ENCODE measurements at regions not wholly inside any gene's neighbourhood (a gene's known extent, or its start where the extent isn't known, plus 50 kb on each side); places are given as distances from the start of the nearest gene placed in this dataset.

GRCh38 chr2:8337321-8337720 lies 344.5 kb upstream of the ID2 start:
- TF ChIP-seq, protein P1, sequence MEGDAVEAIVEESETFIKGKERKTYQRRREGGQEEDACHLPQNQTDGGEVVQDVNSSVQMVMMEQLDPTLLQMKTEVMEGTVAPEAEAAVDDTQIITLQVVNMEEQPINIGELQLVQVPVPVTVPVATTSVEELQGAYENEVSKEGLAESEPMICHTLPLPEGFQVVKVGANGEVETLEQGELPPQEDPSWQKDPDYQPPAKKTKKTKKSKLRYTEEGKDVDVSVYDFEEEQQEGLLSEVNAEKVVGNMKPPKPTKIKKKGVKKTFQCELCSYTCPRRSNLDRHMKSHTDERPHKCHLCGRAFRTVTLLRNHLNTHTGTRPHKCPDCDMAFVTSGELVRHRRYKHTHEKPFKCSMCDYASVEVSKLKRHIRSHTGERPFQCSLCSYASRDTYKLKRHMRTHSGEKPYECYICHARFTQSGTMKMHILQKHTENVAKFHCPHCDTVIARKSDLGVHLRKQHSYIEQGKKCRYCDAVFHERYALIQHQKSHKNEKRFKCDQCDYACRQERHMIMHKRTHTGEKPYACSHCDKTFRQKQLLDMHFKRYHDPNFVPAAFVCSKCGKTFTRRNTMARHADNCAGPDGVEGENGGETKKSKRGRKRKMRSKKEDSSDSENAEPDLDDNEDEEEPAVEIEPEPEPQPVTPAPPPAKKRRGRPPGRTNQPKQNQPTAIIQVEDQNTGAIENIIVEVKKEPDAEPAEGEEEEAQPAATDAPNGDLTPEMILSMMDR (IDR thresholded peaks at IDR 0.05): no peak
- TF ChIP-seq CBX2 (IDR thresholded peaks at IDR 0.05; ENCODE audit: borderline replicate concordance, low read depth): no peak
- no peak for TF ChIP-seq RCOR1 (IDR thresholded peaks at IDR 0.05; ENCODE audit: low read depth, low read length)
- no peak for TF ChIP-seq POLR2A (IDR thresholded peaks at IDR 0.05; ENCODE audit: low read length)
- no peak for TF ChIP-seq ZFP36 (IDR thresholded peaks at IDR 0.05; ENCODE audit: borderline replicate concordance, partially characterized antibody)
- TF ChIP-seq SREBF2 (IDR thresholded peaks at IDR 0.05): no peak
- TF ChIP-seq KDM5A (IDR thresholded peaks at IDR 0.05): no peak
- TF ChIP-seq, protein P2, sequence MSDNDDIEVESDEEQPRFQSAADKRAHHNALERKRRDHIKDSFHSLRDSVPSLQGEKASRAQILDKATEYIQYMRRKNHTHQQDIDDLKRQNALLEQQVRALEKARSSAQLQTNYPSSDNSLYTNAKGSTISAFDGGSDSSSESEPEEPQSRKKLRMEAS (IDR thresholded peaks at IDR 0.05): no peak
- no peak for TF ChIP-seq CBX8 (IDR thresholded peaks at IDR 0.05)
- no peak for TF ChIP-seq NR3C1 (IDR thresholded peaks at IDR 0.05)
